ENCODE measurements at regions not wholly inside any gene's neighbourhood (a gene's known extent, or its start where the extent isn't known, plus 50 kb on each side); places are given as distances from the start of the nearest gene placed in this dataset.

DNA sequence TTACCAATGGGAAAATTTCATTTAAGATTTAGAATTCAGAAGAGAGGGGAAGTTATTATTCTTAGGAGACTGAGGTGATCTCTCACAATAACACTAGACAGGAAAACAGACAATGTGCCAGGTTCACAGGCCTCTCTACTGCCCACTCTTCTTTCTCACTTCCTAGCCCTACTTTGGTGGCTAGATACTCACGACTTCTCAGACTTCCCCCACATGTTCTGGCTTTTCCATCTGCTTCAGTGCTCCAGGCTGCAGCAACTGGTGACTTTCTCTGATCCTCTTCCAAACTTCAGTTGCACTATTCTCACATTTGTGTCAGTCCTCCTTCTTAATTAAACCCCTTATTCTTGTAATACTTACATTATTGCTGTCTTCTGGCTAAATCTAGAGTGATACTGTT, 208.7 kb upstream of the KCTD3 start:
- Histone ChIP-seq H3K27me3 (no peaks in the 10 kb centered on the region), H3K36me3 (no peaks in the 10 kb centered on the region), H3K27ac (no peak overlapping the region), H3K9me3 (no peaks in the 10 kb centered on the region), H3K4me3 (no peak overlapping the region), H3K4me1 (no peaks in the 10 kb centered on the region)
- ATAC-seq, result no peak
- TF ChIP-seq, protein P1, sequence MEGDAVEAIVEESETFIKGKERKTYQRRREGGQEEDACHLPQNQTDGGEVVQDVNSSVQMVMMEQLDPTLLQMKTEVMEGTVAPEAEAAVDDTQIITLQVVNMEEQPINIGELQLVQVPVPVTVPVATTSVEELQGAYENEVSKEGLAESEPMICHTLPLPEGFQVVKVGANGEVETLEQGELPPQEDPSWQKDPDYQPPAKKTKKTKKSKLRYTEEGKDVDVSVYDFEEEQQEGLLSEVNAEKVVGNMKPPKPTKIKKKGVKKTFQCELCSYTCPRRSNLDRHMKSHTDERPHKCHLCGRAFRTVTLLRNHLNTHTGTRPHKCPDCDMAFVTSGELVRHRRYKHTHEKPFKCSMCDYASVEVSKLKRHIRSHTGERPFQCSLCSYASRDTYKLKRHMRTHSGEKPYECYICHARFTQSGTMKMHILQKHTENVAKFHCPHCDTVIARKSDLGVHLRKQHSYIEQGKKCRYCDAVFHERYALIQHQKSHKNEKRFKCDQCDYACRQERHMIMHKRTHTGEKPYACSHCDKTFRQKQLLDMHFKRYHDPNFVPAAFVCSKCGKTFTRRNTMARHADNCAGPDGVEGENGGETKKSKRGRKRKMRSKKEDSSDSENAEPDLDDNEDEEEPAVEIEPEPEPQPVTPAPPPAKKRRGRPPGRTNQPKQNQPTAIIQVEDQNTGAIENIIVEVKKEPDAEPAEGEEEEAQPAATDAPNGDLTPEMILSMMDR (IDR thresholded peaks at IDR 0.05), result no peak
- DNase-seq, result no peak
- intact Hi-C loops (cut with DNase I), result no loop called here

- Histone ChIP-seq H3K36me3 (no peaks in the 10 kb centered on the region), H3K27me3 (no peaks in the 10 kb centered on the region), H3K4me3 (no peak overlapping the region), H3K27ac (no peak overlapping the region), H3K9me3 (peaks cover 0 to 1% of the 10 kb centered on the region in 2 donors), H3K4me1 (no peaks in the 10 kb centered on the region)
- TF ChIP-seq, protein P1 (IDR thresholded peaks at IDR 0.05), result no peak
- ATAC-seq (no peak), DNase-seq (no peak)
- intact Hi-C loops (cut with DNase I), result no loop called here
These were observed 207.1 kb upstream of the KCTD3 start for GRCh38 chr1:215360031-215360430.

GRCh38 chr1:215360758-215361157, 206.3 kb upstream of the KCTD3 start:
- peaks cover 0 to 9% of the 10 kb centered on the region in 2 donors for H3K9me3 ChIP-seq
- H3K4me1 ChIP-seq, result no peaks in the 10 kb centered on the region
- TF ChIP-seq, protein P1 (IDR thresholded peaks at IDR 0.05), result no peak
- intact Hi-C loops (cut with DNase I), result no loop called here
- no peak overlapping the region for H3K27ac ChIP-seq
- H3K27me3 ChIP-seq, result no peaks in the 10 kb centered on the region
- no peak overlapping the region for H3K4me3 ChIP-seq
- H3K36me3 ChIP-seq, result no peaks in the 10 kb centered on the region
- no peak for ATAC-seq
- no peak for DNase-seq

- Histone ChIP-seq H3K27me3 (no peaks in the 10 kb centered on the region), H3K36me3 (no peaks in the 10 kb centered on the region), H3K27ac (no peak overlapping the region), H3K4me1 (no peaks in the 10 kb centered on the region), H3K9me3 (peaks cover 0 to 6% of the 10 kb centered on the region in 2 donors), H3K4me3 (no peak overlapping the region)
- TF ChIP-seq, protein P1 (IDR thresholded peaks at IDR 0.05), result no peak
- intact Hi-C loops (cut with DNase I), result no loop called here
- no peak for DNase-seq
- ATAC-seq, result no peak
These were observed 191.7 kb upstream of the KCTD3 start for GRCh38 chr1:215375381-215375780.

DNA sequence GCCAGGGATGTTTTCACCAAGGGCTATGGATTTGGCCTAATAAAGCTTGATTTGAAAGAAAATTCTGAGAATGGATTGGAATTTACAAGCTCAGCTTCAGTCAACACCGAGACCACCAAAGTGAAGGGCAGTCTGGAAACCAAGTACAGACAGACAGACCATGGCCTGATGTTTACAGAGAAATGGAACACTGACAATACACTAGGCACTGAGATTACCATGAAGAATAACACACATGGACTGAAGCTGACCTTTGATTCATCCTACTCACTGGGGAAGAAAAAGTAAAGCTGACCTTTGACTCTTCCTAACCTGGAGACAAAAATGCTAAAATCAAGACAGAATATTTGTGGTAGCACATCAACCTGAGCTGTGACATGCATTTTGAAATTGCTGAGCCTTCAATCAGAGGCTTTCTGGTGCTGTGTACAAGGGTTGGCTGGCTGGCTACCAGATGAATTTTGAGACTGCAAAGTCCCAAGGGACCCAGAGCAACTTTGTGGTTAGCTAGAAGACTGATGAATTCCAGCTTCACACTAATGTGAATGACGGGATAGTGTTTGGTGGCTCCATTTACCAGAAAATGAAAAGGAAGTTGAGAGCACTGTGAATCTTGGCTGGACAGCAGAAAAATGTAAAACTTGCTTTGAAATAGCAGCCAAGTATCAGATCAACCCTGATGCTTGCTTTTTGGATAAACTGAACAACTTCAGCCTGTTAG, 190.4 kb upstream of the KCTD3 start:
- no peaks in the 10 kb centered on the region for H3K36me3 ChIP-seq
- intact Hi-C loops (cut with DNase I), result no loop called here
- no peak overlapping the region for H3K4me3 ChIP-seq
- peaks cover 0 to 13% of the 10 kb centered on the region in 2 donors for H3K9me3 ChIP-seq
- DNase-seq (no peak), ATAC-seq (no peak)
- H3K27ac ChIP-seq, result no peak overlapping the region
- TF ChIP-seq, protein P1 (IDR thresholded peaks at IDR 0.05), result no peak
- no peaks in the 10 kb centered on the region for H3K4me1 ChIP-seq
- H3K27me3 ChIP-seq, result no peaks in the 10 kb centered on the region
